Body of pancreas (tissue), 4 donors: ENCODE measurements at regions not wholly inside any gene's neighbourhood (a gene's known extent, or its start where the extent isn't known, plus 50 kb on each side); places are given as distances from the start of the nearest gene placed in this dataset.

Experiments used
- CTCF ChIP-seq, 7 experiments: fragments of 450-650 bp in 4 of 7; fragments of 200-600 bp in 3 of 7; sonication (generic) in 3 of 7; IDR thresholded peaks; one replicate each; pipeline ENCODE4 v1.5.1; 2016 to 2019; ENCODE audit warnings: antibody characterized with exemption in 7 of 7
- POLR2A ChIP-seq, 3 donors: fragments of 450-650 bp; IDR thresholded peaks; one replicate each; pipeline ENCODE4 v1.6.1; 2016; ENCODE audit warnings: antibody characterized with exemption in 3 of 3, mild to moderate bottlenecking in 2 of 3

DNA sequence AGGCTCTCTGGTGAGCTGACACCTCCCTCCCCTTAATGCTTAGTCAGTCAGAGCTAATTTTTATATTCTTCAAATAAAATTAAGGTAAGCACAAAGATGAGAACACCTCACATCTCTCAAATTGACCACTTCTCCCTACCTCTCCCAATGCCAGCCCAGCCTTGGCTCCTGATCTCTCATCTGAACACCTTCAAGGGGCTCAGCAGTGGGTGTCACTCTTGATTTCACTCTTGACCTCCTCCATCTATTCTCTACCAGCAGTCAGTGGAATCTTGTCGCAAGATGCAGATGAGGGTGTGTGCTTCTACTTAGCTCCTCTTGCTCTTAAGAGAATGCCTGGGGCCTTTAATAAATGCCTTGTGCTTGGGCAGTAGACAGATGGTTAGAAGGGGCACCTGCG lies 309.0 kb upstream of the IRX3 start:
- TF ChIP-seq POLR2A (IDR thresholded peaks at IDR 0.05), result no peak
- TF ChIP-seq CTCF (IDR thresholded peaks at IDR 0.05), result no peak
